BLaER1 (cell line): ENCODE measurements at regions not wholly inside any gene's neighbourhood (a gene's known extent, or its start where the extent isn't known, plus 50 kb on each side); places are given as distances from the start of the nearest gene placed in this dataset.
"Not testable (repeated sequence)": the region's sequence is repeated elsewhere in the genome, so short reads cannot be mapped to it uniquely, and the experiment has no call there.

ENCODE experiments used
- H3K27ac ChIP-seq: shearing (Covaris generic); formaldehyde crosslinking; 2 replicates; pipeline ENCODE4 v1.8.1; 2022
- H3K27me3 ChIP-seq: shearing (Covaris generic); formaldehyde crosslinking; 2 replicates; pipeline ENCODE4 v1.8.1; 2022
- H3K36me3 ChIP-seq: shearing (Covaris generic); formaldehyde crosslinking; 2 replicates; pipeline ENCODE4 v1.8.1; 2022
- H3K4me1 ChIP-seq: shearing (Covaris generic); formaldehyde crosslinking; 2 replicates; pipeline ENCODE4 v1.8.1; 2022
- H3K4me2 ChIP-seq: shearing (Covaris generic); formaldehyde crosslinking; 2 replicates; pipeline ENCODE4 v1.8.1; 2022
- H3K4me3 ChIP-seq: shearing (Covaris generic); formaldehyde crosslinking; 2 replicates; pipeline ENCODE4 v1.8.1; 2022
- H3K9ac ChIP-seq: shearing (Covaris generic); formaldehyde crosslinking; 2 replicates; pipeline ENCODE4 v1.8.1; 2022
- H3K9me3 ChIP-seq: shearing (Covaris generic); formaldehyde crosslinking; 2 replicates; pipeline ENCODE4 v1.8.1; 2022
- H4K20me1 ChIP-seq: shearing (Covaris generic); formaldehyde crosslinking; 2 replicates; pipeline ENCODE4 v1.8.1; 2022
- Cebpa-rat ChIP-seq: shearing (Covaris generic); IDR thresholded peaks from 2 replicates; pipeline ENCODE4 v1.8.1; 2022

DNA sequence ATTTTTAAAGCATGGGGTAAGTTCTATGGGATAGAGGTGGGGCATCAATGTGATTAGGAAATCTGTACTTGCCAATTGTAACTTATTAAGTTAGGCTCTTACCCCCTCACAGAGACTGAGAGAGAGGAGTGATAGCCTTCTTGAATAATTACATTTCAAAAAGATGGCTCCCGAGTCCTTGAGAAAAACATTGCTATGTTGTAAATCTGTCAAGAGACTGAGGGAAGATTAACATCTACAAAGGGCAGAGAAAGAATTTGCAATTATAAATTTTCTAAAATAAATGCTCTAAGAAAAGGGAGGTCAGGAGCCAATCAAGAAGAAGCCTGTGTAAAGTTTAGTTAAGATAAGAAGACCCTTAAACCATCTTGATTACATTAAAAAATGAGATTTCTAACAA is 1570.8 kb downstream of the OLFM4 start:
- Histone ChIP-seq H3K27me3 (no peaks in the 10 kb centered on the region), H3K4me2 (no peak overlapping the region), H3K27ac (no peak overlapping the region), H3K4me3 (no peak overlapping the region), H3K9me3 (no peaks in the 10 kb centered on the region), H4K20me1 (no peaks in the 10 kb centered on the region), H3K36me3 (no peaks in the 10 kb centered on the region), H3K9ac (no peak overlapping the region), H3K4me1 (no peaks in the 10 kb centered on the region)
- TF ChIP-seq Cebpa-rat: no peak

DNA sequence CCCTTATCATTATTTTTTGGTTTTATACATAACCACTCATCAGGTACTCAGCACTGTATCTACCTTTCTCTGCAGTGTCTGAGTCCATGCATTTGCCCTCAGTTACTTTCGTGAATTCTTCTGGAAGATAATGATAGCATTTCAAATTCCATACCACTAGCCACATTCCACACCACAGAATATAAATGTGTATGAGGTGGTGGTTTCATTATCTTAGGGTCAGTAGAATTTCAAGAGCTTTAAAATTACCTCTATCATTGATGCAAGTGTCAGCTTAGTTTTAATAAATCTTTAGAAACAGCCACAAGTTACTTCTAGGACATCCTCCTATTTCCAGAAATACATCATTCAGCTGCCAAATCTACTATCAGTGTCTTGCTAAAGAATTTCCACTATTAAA is 1578.3 kb downstream of the OLFM4 start:
- TF ChIP-seq Cebpa-rat: no peak
- Histone ChIP-seq H3K27me3 (no peaks in the 10 kb centered on the region), H4K20me1 (no peaks in the 10 kb centered on the region), H3K9ac (no peak overlapping the region), H3K4me3 (no peak overlapping the region), H3K36me3 (no peaks in the 10 kb centered on the region), H3K4me2 (no peak overlapping the region), H3K27ac (no peak overlapping the region), H3K4me1 (no peaks in the 10 kb centered on the region), H3K9me3 (no peaks in the 10 kb centered on the region)

DNA sequence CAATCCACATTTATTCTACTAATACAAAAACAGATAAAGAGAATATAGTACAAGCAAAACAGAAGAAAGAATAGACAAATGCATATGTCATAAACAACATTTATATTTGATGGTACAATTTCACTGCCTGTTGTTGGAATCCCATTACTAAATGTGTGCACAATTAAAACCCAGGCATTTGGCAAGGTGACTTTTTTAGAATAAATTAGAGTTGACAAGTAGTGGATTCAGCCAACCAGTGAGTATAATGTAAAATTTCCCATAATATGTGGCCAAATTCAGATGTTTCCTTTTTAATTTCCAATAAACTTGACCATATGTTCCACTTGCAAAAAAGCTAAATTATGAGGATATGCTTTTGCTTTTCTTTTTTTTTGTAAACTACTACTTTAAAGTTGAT is 1578.8 kb downstream of the OLFM4 start:
- H3K36me3 ChIP-seq: no peaks in the 10 kb centered on the region

DNA sequence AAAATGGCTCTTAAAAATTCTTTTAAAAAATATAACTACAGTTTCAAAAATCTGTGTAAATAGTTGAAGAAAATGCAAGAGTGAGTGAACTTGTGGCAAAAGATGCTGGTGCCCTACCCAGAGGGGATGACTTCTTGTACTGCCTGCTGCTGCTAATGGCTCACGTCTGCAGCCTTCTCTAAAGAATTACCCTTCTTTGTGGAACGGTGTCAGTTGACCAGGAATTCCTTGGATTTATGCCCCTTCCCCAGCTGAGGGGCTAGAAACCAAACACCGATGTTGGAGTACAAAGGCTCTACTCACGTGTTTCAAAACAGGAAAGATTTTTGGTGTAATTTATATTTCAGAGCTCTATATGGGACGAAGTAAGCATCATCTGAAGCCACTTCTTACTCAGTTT is 1582.8 kb downstream of the OLFM4 start:
- Histone ChIP-seq H3K27me3 (no peaks in the 10 kb centered on the region), H3K4me2 (no peak overlapping the region), H4K20me1 (no peaks in the 10 kb centered on the region), H3K9ac (no peak overlapping the region), H3K4me3 (no peak overlapping the region), H3K27ac (no peak overlapping the region), H3K9me3 (no peaks in the 10 kb centered on the region), H3K4me1 (no peaks in the 10 kb centered on the region), H3K36me3 (no peaks in the 10 kb centered on the region)
- no peak for TF ChIP-seq Cebpa-rat

More for the DNA sequence above, 1578.8 kb downstream of the OLFM4 start:
- Histone ChIP-seq H3K4me1 (no peaks in the 10 kb centered on the region), H3K4me2 (no peak overlapping the region), H4K20me1 (no peaks in the 10 kb centered on the region), H3K9me3 (no peaks in the 10 kb centered on the region), H3K27me3 (no peaks in the 10 kb centered on the region), H3K27ac (no peak overlapping the region), H3K4me3 (no peak overlapping the region), H3K9ac (no peak overlapping the region)
- TF ChIP-seq Cebpa-rat: no peak

DNA sequence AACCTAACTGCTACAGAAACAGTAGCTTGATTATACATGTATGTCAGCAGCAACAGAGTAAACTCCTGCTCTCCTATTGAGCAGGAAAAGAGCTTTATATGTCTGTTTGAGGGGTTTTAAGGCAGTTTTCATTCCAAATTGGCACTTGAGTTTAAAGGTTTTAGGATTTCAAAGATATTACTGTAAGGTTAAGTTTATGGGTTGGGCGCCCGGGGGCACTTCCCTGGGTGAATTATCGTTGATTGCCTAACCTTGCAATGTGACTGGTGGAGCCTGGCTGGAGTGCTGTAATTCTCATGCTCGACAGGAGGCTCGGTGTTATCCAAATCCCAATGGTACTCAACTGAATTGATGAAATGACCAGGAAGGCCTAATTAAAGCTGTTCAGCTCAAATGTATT is 1586.1 kb downstream of the OLFM4 start:
- Histone ChIP-seq H3K27me3 (no peaks in the 10 kb centered on the region), H3K36me3 (no peaks in the 10 kb centered on the region), H3K4me2 (no peak overlapping the region), H4K20me1 (no peaks in the 10 kb centered on the region), H3K27ac (no peak overlapping the region), H3K9me3 (no peaks in the 10 kb centered on the region), H3K4me3 (no peak overlapping the region), H3K9ac (no peak overlapping the region), H3K4me1 (no peaks in the 10 kb centered on the region)
- no peak for TF ChIP-seq Cebpa-rat

DNA sequence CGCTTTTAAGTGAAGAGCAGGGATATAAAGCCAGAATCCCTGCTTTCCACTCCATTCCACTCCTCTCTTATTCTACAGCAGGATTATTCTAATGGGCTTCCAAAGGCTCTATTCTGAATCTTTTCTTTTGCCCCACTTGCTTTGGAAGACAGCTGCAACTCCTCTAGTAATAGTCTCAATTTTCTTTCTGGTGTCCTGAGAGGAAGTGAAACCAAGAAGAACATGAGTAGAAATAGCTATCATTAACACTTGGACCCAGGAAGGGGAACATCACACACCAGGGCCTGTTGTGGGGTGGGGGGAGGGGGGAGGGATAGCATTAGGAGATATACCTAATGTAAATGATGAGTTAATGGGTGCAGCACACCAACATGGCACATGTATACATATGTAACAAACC is 1597.9 kb downstream of the OLFM4 start:
- not testable (repeated sequence) for H3K27me3 ChIP-seq, H3K4me3 ChIP-seq, H3K9me3 ChIP-seq, H3K4me2 ChIP-seq, H3K4me1 ChIP-seq, H3K9ac ChIP-seq, H3K27ac ChIP-seq, H4K20me1 ChIP-seq, H3K36me3 ChIP-seq

DNA sequence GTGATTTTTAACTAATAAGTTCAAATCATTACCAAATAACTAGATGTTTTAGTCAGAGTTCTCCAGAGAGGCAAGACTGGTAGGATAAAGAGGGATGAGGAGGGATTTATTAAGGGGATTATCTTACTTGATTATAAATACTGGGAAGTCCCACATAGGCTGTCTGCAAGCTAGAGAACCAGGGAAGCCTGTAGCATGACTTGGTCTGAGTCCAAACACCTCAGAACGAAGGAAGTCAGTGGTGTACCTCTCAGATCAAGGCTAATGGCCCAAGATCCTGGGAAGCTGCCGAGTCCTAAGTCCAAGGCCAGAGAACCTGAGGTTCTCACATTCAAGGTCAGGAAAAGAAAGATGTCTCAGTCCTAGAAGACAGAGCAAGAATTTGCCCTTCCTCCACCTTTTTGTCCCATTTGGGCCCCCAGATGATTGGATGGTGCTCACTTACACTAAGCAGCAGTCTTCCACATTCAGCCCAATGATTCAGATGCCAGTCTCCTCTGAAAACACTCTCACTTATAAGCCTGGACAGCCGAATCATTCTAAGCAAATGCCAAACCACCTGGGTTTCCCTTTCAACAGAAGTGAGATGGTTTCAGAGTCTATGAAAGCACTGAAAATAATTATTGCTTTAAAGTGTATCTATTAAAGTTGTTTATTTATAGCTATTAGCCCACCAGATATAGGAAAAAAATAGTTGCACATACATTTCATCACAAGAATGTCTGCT is 1599.2 kb downstream of the OLFM4 start:
- Histone ChIP-seq H3K4me3 (no peak overlapping the region), H3K36me3 (no peaks in the 10 kb centered on the region), H3K4me1 (peaks cover 4% of the 10 kb centered on the region; the same call in 1 of the 2 replicates), H3K9ac (no peak overlapping the region), H4K20me1 (no peaks in the 10 kb centered on the region), H3K4me2 (no peak overlapping the region), H3K9me3 (no peaks in the 10 kb centered on the region), H3K27ac (no peak overlapping the region), H3K27me3 (no peaks in the 10 kb centered on the region)
- no peak for TF ChIP-seq Cebpa-rat

DNA sequence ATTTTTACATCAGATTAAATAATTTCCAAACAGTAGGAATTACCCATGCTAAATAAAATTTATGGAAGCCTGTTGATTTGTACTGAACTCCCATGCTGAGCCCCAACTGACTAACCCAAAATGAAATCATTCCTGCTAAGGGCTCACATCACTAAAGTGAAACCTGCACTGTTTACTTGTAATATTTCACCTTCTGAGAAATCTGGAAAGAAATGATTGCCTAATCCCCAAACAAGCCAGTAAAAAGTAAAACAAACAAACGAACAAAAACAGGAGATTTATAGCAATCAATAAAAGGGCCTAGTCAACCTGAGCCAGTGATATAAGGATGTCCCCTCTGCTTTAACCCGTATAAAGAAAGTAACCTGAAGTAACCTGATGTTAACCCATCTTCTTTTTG is 1599.8 kb downstream of the OLFM4 start:
- Histone ChIP-seq H3K4me3 (no peak overlapping the region), H3K9ac (no peak overlapping the region), H3K4me2 (no peak overlapping the region), H3K36me3 (no peaks in the 10 kb centered on the region), H4K20me1 (no peaks in the 10 kb centered on the region), H3K4me1 (peaks cover 4% of the 10 kb centered on the region; the same call in 1 of the 2 replicates), H3K27ac (no peak overlapping the region), H3K27me3 (no peaks in the 10 kb centered on the region), H3K9me3 (no peaks in the 10 kb centered on the region)
- TF ChIP-seq Cebpa-rat: no peak

DNA sequence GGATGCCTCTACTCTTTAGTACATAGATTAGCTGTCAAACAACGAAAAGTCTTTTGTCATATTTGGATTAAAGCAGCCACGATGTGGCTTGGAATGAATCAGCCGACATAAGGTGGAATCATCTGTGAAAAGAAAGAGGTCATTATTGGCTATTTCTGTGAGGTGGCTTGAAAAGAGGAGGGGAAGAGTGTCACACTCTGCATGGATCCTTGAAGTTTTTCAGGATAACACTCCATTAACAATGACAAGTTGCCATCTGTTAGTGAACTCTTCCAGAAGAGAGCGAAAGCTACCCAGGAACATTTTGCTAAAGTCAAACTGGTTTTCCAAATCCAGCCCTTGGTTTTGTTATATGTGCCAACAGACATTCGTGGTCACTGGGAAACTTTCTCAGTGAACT is 1604.8 kb downstream of the OLFM4 start:
- no peaks in the 10 kb centered on the region for H3K4me1 ChIP-seq

DNA sequence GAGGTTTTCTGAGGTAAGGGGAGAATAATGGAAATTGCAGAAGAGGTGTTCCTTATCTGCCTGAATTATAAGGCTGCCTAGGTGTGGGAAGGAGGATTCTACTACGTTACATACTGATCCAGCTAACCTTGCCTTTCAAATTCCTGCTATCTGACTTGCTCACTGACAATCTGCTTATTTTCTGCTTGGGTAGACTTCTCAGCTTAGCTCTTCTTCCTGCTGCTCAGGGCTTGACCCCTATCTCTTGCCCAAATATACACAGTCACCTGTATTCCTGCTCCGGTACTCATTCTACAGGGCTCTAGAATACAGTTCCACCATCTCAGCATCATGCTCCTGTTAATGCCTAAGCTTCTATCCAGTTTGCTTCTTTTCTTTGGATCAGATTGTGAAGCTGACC is 1607.6 kb downstream of the OLFM4 start:
- Histone ChIP-seq H3K27ac (no peak overlapping the region), H3K27me3 (no peaks in the 10 kb centered on the region), H3K9ac (no peak overlapping the region), H3K4me1 (no peaks in the 10 kb centered on the region), H3K9me3 (no peaks in the 10 kb centered on the region), H3K4me3 (no peak overlapping the region), H4K20me1 (no peaks in the 10 kb centered on the region), H3K36me3 (no peaks in the 10 kb centered on the region), H3K4me2 (no peak overlapping the region)
- no peak for TF ChIP-seq Cebpa-rat

More for the DNA sequence above, 1604.8 kb downstream of the OLFM4 start:
- no peak for TF ChIP-seq Cebpa-rat
- H3K27ac ChIP-seq: no peak overlapping the region
- H4K20me1 ChIP-seq: no peaks in the 10 kb centered on the region
- H3K36me3 ChIP-seq: no peaks in the 10 kb centered on the region
- H3K9me3 ChIP-seq: no peaks in the 10 kb centered on the region
- no peak overlapping the region for H3K4me2 ChIP-seq
- H3K27me3 ChIP-seq: no peaks in the 10 kb centered on the region
- H3K4me3 ChIP-seq: no peak overlapping the region
- H3K9ac ChIP-seq: no peak overlapping the region

DNA sequence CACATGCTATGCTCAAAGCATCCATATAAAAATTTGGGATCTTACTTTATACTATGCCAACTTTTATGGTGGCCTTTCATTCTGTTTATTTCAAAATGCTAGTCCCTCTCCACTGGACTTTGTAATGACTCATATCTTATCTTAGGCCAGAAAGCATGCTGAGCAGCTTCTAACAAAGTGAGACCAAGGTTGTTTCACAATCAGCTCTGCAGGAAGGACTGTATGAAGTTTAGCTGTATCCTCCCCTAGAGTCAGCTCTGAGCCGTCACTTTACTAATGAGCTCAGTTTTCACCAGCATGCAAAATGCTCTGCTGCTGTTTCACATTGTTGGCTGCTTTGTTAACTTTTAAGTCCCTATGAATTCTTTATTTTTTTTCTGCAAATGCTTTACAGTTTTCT is 1608.8 kb downstream of the OLFM4 start:
- no peak for TF ChIP-seq Cebpa-rat
- no peak overlapping the region for H3K4me3 ChIP-seq
- H3K4me2 ChIP-seq: no peak overlapping the region
- no peaks in the 10 kb centered on the region for H3K27me3 ChIP-seq
- no peak overlapping the region for H3K9ac ChIP-seq
- no peaks in the 10 kb centered on the region for H3K9me3 ChIP-seq
- H4K20me1 ChIP-seq: no peaks in the 10 kb centered on the region
- no peaks in the 10 kb centered on the region for H3K36me3 ChIP-seq
- H3K27ac ChIP-seq: no peak overlapping the region
- H3K4me1 ChIP-seq: no peaks in the 10 kb centered on the region
